Stomach (tissue), 4 donors: ENCODE measurements at regions not wholly inside any gene's neighbourhood (a gene's known extent, or its start where the extent isn't known, plus 50 kb on each side); places are given as distances from the start of the nearest gene placed in this dataset.

Experiments used
- EP300 ChIP-seq: sonication (generic); formaldehyde crosslinking; IDR thresholded peaks from one replicate; pipeline ENCODE4 v1.6.1; 2017; ENCODE audit warnings: antibody characterized with exemption
- POLR2A ChIP-seq, 4 donors: fragments of 450-650 bp; IDR thresholded peaks; one replicate each; pipeline ENCODE4 v1.6.1; 2016; ENCODE audit warnings: antibody characterized with exemption in 4 of 4, control low read depth in 2 of 4, mild to moderate bottlenecking in 1 of 4, moderate library complexity in 1 of 4
- POLR2AphosphoS5 ChIP-seq, 3 donors: sonication (generic); formaldehyde crosslinking; IDR thresholded peaks; one replicate each; pipeline ENCODE4 v1.6.1; 2016; ENCODE audit warnings: antibody characterized with exemption in 3 of 3
- TF ChIP-seq, protein P1 (sequence below), 7 experiments: fragments of 450-650 bp in 4 of 7; fragments of 200-600 bp in 3 of 7; sonication (generic) in 3 of 7; IDR thresholded peaks; one replicate each; pipeline ENCODE4 v1.5.1; 2016 to 2019; ENCODE audit warnings: antibody characterized with exemption in 7 of 7, control low read depth in 2 of 7, mild to moderate bottlenecking in 1 of 7

DNA sequence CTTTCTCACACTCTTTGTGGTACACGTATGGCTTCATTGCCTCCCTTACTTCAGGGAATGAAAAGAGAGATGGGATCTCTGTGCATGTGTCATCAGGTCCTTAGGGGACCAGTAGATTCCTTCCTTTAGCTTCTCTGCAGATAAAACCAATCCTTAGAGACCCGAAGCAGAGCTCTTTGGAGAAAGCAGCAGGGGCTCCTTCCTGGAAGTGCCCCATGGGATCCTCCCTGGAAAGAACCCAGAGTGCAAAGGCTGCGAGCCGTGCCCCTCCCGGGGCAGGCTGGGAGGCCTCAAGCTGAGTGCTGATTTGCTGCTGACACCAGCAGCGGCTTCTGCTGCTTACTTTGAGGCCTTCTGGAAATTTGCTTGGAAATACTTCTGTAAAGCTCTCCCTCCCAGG, 328.6 kb upstream of the RGMA start:
- TF ChIP-seq POLR2AphosphoS5 (IDR thresholded peaks at IDR 0.05) (no peak), POLR2A (IDR thresholded peaks at IDR 0.05) (no peak), EP300 (no peak)
- TF ChIP-seq, protein P1, sequence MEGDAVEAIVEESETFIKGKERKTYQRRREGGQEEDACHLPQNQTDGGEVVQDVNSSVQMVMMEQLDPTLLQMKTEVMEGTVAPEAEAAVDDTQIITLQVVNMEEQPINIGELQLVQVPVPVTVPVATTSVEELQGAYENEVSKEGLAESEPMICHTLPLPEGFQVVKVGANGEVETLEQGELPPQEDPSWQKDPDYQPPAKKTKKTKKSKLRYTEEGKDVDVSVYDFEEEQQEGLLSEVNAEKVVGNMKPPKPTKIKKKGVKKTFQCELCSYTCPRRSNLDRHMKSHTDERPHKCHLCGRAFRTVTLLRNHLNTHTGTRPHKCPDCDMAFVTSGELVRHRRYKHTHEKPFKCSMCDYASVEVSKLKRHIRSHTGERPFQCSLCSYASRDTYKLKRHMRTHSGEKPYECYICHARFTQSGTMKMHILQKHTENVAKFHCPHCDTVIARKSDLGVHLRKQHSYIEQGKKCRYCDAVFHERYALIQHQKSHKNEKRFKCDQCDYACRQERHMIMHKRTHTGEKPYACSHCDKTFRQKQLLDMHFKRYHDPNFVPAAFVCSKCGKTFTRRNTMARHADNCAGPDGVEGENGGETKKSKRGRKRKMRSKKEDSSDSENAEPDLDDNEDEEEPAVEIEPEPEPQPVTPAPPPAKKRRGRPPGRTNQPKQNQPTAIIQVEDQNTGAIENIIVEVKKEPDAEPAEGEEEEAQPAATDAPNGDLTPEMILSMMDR (IDR thresholded peaks at IDR 0.05) = no peak
